ENCODE measurements at regions not wholly inside any gene's neighbourhood (a gene's known extent, or its start where the extent isn't known, plus 50 kb on each side); places are given as distances from the start of the nearest gene placed in this dataset.

- DNase-seq, result no peak
Observed at GRCh38 chr2:223107825-223108224, 55.8 kb downstream of the KCNE4 start.

DNA sequence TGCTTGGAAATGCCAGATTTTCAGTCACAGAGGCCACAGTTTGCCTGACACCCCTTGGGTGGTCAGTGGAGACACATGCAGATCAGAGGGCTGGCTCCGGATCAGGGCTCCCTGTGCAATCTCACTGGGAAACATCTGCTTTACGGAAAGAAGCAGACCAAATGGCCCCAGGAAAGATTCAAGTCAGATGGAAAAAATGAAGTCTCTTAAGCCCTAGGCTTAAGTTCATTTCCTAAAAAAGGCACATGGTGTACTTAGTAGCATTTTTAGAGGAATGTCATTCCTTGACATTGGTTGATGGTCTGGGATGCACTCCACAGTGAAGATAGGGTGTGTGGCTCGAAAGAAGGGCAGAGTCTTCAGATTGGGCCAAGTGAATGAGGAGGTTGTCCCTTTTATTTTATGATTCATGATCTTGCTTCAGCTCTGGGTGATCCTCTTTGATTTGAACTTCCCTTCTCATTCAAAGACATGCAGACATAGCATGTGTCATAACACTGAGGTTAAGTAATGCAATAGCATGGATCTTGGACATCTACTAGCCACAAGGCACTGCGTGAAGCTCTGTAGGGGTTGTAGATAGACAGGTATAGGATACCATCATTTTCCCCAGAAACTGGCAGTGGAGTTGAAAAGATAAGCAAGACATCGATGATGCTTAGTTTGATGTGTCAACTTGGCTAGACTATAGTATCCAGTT lies 56.5 kb downstream of the KCNE4 start:
- no peak for DNase-seq

- DNase-seq, result no peak
Observed at GRCh38 chr2:223109341-223109740, 57.4 kb downstream of the KCNE4 start.

DNA sequence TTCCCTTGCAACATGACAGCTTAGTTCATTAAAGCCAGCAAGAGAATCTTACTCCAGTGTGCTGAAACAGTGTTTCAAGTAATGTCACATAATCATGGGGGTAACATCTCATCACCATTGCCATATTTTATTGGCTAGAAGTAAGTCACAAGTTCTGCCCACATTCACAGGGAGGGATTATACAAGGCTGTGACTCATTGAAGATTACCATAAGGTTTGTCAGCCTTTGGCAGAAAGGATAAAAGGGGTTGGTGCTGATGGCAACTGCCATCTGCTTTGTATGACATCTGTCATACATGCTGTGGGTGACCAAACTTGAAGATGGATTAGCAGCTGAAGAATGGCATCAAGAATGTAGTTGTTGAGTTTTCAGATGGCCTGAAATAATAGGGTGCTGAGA lies 61.2 kb downstream of the KCNE4 start:
- DNase-seq, result no peak

- no peak for DNase-seq
Observed at GRCh38 chr2:223114170-223114569, 62.2 kb downstream of the KCNE4 start.

- no peak for DNase-seq
Observed at GRCh38 chr2:223114917-223115316, 62.9 kb downstream of the KCNE4 start.

- DNase-seq, result no peak
Observed at GRCh38 chr2:223117533-223117932, 65.5 kb downstream of the KCNE4 start.

- no peak for DNase-seq
Observed at GRCh38 chr2:223121283-223121682, 69.3 kb downstream of the KCNE4 start.

DNA sequence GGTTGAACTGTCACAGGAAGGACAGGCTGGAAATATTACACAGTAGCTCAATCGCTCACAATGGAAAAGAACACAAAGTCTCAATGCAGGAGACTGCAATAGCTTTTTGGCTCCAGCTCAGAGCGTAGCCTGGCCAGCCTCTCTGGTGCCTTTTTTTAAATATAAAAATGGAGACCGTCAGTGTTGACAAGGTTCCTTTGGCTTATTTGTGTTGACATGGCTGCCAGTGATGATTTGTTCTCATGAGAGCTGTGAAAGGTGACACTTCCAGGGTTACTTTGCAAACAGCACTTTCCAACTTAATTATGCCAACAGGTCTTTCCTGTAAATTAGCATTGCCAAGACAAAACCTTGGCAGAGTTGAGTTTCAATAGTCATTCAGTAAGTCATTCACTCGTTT lies 70.8 kb downstream of the KCNE4 start:
- peak; percentile 76 for DNase-seq

DNA sequence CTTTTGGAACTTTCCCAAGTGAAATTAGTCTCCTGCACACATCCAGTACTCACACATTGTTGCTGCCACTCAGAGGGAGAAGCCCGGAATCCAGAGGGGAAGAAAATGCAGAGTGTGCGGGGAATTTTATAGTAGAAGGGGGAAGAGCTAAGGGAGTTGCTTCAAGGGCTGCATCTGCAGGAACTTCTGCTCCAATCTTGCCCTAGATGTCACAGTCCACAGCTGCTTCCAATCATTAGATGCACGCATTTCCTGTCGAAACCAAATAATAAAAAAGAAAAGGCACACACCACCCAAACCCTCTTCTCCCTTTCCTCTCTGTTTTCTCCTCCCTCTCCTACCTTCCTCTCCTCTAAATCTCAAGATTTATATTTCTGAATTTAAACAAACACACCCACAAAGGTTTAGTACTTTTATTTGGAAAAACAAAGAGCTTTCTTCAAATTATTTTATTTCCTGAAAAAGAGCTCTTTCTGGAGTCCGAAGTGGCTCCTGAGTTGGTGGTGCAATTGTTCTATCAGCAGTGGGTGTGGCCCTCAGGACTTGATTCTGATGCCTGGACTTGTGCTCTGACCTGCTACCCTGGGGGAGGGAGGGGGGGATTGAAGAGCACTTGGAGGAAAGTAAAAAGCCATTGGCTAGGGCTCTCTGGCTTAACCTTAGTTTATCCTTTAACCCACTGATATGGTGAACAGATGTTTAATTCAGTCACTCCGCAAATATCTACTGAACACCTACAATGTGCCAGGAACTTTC lies 72.0 kb downstream of the KCNE4 start:
- no peak for DNase-seq

DNA sequence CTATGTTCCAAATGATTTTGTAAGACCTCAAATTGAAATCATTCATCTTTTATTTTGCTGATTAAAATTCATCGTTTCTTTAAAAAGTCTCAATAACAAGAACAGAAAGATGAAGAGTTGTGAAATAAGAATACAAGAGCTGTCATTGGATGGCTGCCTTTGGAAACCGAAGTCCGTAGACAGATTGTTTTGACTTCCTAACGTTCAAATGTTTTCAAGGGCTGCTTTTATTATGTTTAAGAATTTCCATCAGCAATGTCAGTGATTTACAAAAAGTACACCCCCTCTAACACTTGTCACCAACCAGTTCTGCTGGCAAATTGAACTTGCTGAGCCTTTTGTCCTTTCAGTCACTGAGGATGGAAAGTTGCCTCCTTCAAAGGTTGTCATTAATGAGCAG lies 89.6 kb downstream of the KCNE4 start:
- DNase-seq, result no peak

DNA sequence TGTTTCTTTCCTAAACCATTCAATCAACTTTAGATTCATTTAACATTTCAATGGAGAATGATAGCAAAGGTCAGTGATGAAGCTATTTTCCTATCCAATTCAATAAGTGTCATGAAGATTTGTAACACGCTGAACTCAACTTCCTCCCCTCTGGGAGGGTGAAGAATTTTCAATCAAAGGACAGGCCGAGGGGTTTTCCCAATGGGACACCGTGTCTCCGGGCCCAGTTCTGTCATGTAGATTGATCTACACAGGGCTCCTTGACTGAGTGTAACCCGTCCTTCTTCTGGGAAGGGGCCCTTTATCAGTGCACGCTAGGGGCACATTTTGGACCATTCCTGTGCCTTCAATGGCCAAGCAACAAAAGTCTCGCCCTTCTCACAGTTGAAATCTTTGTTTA lies 90.1 kb downstream of the KCNE4 start:
- no peak for DNase-seq

DNA sequence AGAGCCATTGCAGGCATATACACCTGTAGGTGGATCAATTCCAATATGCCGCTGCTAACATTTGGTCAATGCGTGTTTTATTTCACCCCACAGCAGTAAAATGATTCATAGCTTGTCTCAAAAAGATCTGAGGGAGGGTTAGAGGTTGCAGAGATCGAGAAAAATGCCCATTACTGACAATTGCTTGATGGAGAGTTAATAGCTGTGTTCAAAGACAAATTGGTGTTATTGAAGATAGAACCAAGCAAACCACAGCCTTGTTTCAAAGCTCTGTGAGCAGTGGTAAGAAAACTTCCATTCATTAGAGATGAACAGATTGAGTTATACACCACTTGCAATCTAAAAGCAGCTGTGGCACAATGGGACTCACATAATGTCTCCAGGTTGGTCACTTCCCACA lies 95.4 kb downstream of the KCNE4 start:
- DNase-seq, result peak; percentile 28

DNA sequence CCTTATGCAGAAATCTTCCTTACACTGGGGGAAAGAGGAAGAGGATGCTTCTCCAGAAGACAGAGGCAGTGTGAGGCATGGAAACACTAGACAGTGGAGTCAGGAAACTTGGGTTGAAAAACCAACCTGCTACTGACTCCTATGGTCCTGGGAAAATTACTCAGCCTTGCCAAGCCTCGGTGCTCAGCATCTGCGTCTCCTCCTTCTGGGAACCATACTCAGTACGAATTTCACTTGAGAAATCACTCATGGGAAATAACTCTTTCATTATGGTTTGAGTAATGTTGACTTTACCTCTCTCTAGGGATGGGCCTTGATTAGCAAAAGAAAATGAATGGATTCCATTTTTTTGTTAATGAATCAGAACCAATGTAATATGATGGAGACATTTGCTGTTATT lies 96.5 kb downstream of the KCNE4 start:
- no peak for DNase-seq

GRCh38 chr2:223155956-223156355 lies 104.0 kb downstream of the KCNE4 start:
- no peak for DNase-seq

GRCh38 chr2:223161873-223162458 lies 110.0 kb downstream of the KCNE4 start:
- no peak for DNase-seq

DNA sequence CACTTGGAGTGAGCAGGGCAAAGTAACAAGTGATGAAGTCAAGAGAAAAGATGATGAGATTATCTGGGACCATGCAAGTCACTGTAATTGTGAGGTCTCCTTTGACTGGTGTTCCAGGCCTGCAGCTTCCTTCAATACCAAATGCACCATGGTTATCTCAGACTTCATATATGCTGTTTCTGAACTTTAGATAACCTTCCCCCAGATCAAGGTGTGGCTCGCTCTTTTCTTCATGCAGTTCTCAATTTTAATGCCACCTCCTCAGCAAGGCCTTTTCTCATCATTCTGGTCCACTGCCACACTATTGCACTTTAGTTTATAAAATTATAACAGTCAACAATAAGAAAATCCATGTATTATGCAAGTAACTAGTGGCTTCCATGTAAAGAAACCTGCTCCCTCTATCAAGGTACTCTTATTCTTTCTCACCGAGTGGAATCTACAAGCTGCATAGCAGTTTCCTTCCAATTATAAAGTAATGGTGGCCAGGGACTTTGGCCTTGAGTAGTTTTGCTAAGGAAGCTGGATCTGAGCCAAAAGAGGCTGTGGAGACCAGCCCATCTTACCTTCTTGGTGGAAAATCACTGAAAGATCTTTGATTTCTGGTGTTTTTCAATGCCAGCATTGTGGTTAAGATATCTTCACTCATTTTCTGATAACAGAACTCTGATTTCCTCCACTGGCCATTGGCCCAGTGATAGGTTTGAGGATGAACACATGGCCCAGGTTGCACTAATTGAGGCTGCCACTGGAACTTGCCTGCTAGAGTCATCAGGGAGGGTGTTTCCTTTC lies 113.6 kb downstream of the KCNE4 start:
- DNase-seq, result no peak

- DNase-seq, result no peak
Observed at GRCh38 chr2:223166215-223166493, 114.2 kb downstream of the KCNE4 start.

GRCh38 chr2:223166983-223167650 lies 115.1 kb downstream of the KCNE4 start:
- DNase-seq, result no peak

DNA sequence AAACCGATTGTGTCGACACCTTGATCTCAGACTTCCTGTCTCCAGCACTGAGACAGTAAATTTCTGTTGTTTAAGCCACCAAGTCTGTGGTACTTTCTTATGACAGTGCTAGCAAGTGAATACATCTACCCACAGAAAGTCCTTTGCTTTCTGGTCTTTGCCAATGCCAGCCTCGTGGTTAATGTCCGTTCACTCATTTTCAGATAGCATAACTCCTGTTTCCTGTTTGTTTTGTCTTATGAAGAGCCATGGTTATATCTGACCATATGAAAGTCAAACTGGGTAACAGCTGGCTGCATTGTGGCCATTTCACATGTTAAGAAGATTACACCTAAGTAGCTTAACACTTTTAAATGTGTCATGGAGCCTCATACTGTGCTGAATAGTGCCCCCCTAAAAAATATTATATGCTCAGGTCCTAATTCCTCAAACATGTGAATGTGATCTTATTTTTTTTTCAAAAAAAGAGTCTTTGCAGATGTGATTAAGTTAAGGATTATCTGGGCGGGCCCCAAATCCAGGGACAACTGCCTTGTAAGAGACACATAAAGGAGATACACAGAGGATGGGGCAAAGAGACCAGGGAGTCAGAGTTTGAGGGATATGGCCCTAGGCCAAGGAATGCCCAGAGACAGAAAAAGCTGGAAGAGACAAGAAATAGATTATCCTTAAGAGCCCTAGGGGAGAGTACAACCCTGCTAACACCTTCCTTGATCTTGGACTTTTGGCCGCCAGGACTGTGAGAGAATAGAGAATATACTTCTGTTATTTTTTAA lies 118.0 kb downstream of the KCNE4 start:
- no peak for DNase-seq

DNA sequence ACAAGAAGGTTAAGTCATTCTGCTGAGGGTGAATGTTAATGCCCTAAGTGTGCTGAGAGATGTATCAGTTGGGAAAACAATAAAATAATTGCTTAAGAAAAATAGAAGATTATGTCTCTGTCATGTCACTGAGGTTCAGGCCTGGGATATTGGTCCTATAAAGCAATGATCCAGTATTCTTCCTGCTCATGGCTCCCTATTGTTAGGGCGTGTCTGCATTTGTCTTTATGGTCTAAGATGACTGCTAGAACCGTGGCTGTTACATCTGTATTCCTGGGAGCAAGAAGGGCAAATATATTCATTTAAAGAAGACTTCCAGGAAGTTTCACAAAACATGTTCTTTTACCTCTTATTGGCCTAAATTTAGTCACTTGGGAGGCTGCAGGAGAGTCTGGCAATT lies 125.0 kb downstream of the KCNE4 start:
- DNase-seq, result no peak

- no peak for DNase-seq
Observed at GRCh38 chr2:223180463-223180862, 128.5 kb downstream of the KCNE4 start.
